ENCODE measurements at regions not wholly inside any gene's neighbourhood (a gene's known extent, or its start where the extent isn't known, plus 50 kb on each side); places are given as distances from the start of the nearest gene placed in this dataset.
"Not testable (repeated sequence)": the region's sequence is repeated elsewhere in the genome, so short reads cannot be mapped to it uniquely, and the experiment has no call there.

DNA sequence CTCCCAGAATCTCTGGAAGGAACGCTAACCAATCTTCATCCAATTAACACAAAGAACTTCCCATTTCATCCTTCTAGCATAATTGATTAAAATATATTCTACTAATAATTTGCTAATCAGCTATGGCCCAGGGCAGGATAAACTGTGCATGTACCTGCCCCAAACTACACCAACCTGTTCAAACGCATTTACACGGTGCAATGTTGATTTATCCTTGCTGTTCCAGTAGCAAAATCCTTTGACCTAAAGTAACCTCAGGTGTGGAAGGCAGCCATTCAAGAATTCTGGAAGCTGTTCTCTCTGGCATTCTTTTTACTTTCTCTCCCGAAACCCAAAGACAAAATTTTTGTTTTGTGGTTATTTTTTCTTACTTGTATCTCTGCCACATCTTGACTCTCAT, 309.4 kb downstream of the ZNF674 start:
- Mint-ChIP-seq H3K4me3 (no peak overlapping the region), H3K9me3 (no peaks in the 10 kb centered on the region), H3K27ac (no peak overlapping the region), H3K36me3 (ENCODE audit: low read depth) (no peaks in the 10 kb centered on the region), H3K27me3 (ENCODE audit: insufficient read depth) (no peaks in the 10 kb centered on the region), H3K4me1 (ENCODE audit: low read depth) (no peaks in the 10 kb centered on the region)
- intact Hi-C loops (cut with micrococcal nuclease) = no loop called here
- no peak for DNase-seq (ENCODE audit: low spot score)

DNA sequence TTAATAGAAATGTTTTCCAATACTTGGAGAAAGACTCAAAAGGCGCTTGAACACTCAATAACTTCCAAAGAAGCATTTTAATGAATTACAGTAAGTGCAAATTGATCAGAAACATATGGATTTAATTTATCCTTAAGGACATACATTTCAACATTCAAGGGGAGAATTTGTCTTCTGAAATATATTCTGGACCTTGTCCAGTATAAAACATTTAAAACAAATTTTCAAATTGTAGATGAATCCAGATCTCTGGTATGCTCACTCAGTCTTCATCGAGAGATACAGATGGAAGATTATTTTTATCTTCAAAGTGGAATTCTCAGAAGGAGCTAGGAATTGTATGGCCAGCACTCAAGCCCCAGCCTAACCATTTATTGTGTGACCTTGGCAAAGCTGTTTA, 310.4 kb downstream of the ZNF674 start:
- no peaks in the 10 kb centered on the region for H3K36me3 Mint-ChIP-seq (ENCODE audit: low read depth)
- no peak overlapping the region for H3K4me3 Mint-ChIP-seq
- H3K27ac Mint-ChIP-seq = no peak overlapping the region
- H3K4me1 Mint-ChIP-seq (ENCODE audit: low read depth) = no peaks in the 10 kb centered on the region
- H3K9me3 Mint-ChIP-seq = no peaks in the 10 kb centered on the region
- no peaks in the 10 kb centered on the region for H3K27me3 Mint-ChIP-seq (ENCODE audit: insufficient read depth)
- intact Hi-C loops (cut with micrococcal nuclease) = no loop called here
- no peak for DNase-seq (ENCODE audit: low spot score)

DNA sequence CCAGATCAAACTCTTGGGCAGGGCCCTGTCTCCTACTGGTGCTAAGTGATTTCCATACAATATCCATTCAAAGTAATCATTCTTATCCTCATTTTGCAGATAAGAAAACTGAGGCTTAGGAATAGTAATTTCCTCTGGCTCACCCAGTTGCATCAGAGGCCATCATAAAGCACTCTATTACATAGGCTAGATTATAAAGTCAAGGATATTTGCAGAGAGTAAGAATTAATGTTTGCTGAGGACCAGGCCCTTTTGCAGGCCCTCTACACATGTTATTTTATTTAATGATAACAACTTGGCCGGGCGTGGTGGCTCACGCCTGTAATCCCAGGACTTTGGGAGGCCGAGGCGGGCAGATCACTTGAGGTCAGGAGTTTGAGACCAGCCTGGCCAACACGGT, 316.8 kb downstream of the ZNF674 start:
- Mint-ChIP-seq H3K36me3 (ENCODE audit: low read depth) (no peaks in the 10 kb centered on the region), H3K4me1 (ENCODE audit: low read depth) (no peaks in the 10 kb centered on the region), H3K27ac (no peak overlapping the region), H3K4me3 (no peak overlapping the region), H3K9me3 (no peaks in the 10 kb centered on the region), H3K27me3 (ENCODE audit: insufficient read depth) (no peaks in the 10 kb centered on the region)
- DNase-seq (ENCODE audit: low spot score) = no peak
- intact Hi-C loops (cut with micrococcal nuclease) = no loop called here

DNA sequence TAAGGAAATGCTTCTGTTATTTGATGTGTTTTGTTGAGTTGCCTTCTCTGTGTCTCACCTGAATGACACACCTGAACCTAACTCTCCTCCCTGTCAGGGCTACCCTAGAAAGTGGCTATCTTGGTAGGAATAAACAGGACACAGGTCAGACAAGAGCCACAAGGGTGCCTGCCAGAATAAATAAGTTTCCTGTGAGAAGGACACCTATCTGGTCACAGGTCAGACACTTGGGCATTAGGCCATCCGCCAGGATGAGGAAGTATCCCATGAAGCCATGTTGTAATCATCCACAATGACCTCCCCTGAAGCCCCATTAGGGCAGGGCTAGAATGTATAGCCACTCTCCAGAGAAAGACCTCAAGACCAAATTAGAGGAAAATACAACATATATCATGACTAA, 318.8 kb downstream of the ZNF674 start:
- Mint-ChIP-seq H3K36me3 (ENCODE audit: low read depth) (no peaks in the 10 kb centered on the region), H3K4me1 (ENCODE audit: low read depth) (no peaks in the 10 kb centered on the region), H3K27me3 (ENCODE audit: insufficient read depth) (peaks cover 1% of the 10 kb centered on the region), H3K4me3 (no peak overlapping the region), H3K9me3 (no peaks in the 10 kb centered on the region), H3K27ac (no peak overlapping the region)
- intact Hi-C loops (cut with micrococcal nuclease) = no loop called here
- no peak for DNase-seq (ENCODE audit: low spot score)

DNA sequence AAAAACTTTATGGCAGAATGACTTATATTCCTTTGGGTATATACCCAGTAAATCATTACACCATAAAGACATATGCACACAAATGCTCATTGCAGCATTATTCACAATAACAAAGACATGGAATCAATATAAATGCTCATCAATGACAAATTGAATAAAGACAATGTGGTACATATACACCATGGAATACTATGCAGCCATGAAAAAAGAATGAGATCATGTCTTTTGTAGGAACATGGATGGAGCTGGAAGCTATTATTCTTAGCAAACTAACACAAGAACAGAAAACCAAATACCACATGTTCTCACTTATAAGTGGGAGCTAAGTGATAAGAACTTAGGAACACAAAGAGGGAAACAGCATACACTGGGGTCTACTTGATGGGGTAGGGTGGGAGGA, 321.7 kb downstream of the ZNF674 start:
- DNase-seq (ENCODE audit: low spot score); H3K27me3 Mint-ChIP-seq (ENCODE audit: insufficient read depth); H3K4me3 Mint-ChIP-seq; H3K27ac Mint-ChIP-seq; H3K36me3 Mint-ChIP-seq (ENCODE audit: low read depth); H3K4me1 Mint-ChIP-seq (ENCODE audit: low read depth); intact Hi-C loops (cut with micrococcal nuclease); H3K9me3 Mint-ChIP-seq: not testable (repeated sequence)

DNA sequence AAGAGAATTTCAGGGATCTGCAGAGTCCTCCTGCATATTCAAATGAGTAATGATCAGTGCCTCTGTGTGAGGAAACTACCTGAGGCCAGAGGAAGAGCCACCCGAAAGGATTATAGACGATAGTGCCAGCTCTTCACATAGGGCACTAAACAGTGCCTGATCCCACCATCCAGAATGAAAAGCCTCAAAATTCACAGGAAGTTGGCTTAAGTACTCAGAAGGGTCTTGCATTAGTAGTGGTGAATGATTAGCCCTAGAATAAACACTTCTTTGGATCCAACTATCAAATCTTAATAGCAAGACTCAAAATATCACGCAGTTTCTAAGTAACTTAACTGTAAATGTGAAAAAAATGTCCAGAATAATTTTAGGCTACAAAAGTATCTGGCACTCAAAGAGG, 324.4 kb downstream of the ZNF674 start:
- H3K36me3 Mint-ChIP-seq (ENCODE audit: low read depth) = no peaks in the 10 kb centered on the region
- no peaks in the 10 kb centered on the region for H3K4me1 Mint-ChIP-seq (ENCODE audit: low read depth)
- intact Hi-C loops (cut with micrococcal nuclease) = no loop called here
- no peak overlapping the region for H3K4me3 Mint-ChIP-seq
- peaks cover 1% of the 10 kb centered on the region for H3K27me3 Mint-ChIP-seq (ENCODE audit: insufficient read depth)
- no peak overlapping the region for H3K27ac Mint-ChIP-seq
- DNase-seq (ENCODE audit: low spot score) = no peak
- H3K9me3 Mint-ChIP-seq = no peaks in the 10 kb centered on the region

DNA sequence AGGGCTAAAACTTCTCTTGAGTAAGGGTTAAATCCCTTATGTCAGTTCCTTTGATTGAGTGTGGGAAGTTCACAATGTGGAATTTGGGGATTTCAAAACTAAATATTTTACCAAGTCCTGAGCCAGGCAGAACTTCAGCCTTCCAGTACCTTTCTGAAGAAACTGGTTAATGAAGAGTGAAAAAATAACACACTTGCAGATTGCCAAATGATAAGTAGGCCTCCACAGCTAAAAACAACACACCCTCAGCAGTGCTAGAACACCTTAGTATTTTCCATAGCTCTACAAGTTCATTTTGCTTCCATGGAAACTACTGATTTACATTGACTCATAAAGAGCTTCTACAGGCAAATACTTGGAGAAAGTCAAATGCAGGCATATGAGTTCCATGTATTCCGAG, 326.8 kb downstream of the ZNF674 start:
- DNase-seq (ENCODE audit: low spot score) = no peak
- Mint-ChIP-seq H3K4me1 (ENCODE audit: low read depth) (no peaks in the 10 kb centered on the region), H3K36me3 (ENCODE audit: low read depth) (no peaks in the 10 kb centered on the region), H3K27me3 (ENCODE audit: insufficient read depth) (peaks cover 1% of the 10 kb centered on the region), H3K9me3 (no peaks in the 10 kb centered on the region), H3K27ac (no peak overlapping the region), H3K4me3 (no peak overlapping the region)
- intact Hi-C loops (cut with micrococcal nuclease) = no loop called here

DNA sequence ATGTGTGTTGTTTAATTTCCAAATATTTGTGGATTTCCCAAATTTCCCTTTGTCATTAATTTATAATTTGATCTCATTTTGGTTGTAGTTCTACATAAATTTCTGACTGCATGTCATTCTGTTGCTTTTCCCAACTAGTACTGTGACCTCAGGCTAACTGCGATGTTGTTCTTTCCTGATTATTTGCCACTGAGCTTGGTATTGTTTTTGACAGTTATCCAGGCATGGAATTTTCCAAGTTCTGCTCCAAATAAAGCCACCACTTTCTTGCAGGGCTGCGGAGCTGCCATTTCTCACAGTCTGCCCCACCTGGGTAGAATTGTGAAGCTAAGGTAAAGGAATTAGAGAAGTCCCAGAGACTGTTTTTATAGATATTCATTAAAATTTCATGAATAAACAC, 328.8 kb downstream of the ZNF674 start:
- no peak overlapping the region for H3K4me3 Mint-ChIP-seq
- DNase-seq (ENCODE audit: low spot score) = no peak
- no peaks in the 10 kb centered on the region for H3K36me3 Mint-ChIP-seq (ENCODE audit: low read depth)
- H3K27ac Mint-ChIP-seq = no peak overlapping the region
- H3K27me3 Mint-ChIP-seq (ENCODE audit: insufficient read depth) = no peaks in the 10 kb centered on the region
- H3K4me1 Mint-ChIP-seq (ENCODE audit: low read depth) = no peaks in the 10 kb centered on the region
- intact Hi-C loops (cut with micrococcal nuclease) = no loop called here
- H3K9me3 Mint-ChIP-seq = no peaks in the 10 kb centered on the region

DNA sequence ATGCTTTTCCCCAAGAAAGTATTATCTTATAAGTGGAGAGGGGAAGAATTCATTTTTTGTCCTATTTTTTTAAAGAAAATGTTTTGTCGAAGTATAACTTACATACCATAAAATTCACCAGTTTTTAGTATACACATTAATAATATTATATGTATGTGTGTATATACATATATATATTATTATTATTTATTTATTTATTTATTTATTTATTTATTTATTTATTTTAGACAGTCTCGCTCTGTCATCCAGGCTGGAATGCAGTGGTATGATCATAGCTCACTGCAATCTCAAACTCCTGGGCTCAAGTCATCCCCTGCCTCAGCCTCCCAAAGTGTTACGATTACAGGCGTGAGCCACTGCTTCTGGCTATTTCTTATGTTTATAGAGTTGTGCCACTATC, 334.1 kb downstream of the ZNF674 start:
- no peak for DNase-seq (ENCODE audit: low spot score)
- H3K4me1 Mint-ChIP-seq (ENCODE audit: low read depth) = peaks cover 16% of the 10 kb centered on the region
- no peak overlapping the region for H3K4me3 Mint-ChIP-seq
- no peak overlapping the region for H3K27ac Mint-ChIP-seq
- intact Hi-C loops (cut with micrococcal nuclease) = no loop called here
- H3K27me3 Mint-ChIP-seq (ENCODE audit: insufficient read depth) = peaks cover 2% of the 10 kb centered on the region
- H3K36me3 Mint-ChIP-seq (ENCODE audit: low read depth) = no peaks in the 10 kb centered on the region
- H3K9me3 Mint-ChIP-seq = no peaks in the 10 kb centered on the region

DNA sequence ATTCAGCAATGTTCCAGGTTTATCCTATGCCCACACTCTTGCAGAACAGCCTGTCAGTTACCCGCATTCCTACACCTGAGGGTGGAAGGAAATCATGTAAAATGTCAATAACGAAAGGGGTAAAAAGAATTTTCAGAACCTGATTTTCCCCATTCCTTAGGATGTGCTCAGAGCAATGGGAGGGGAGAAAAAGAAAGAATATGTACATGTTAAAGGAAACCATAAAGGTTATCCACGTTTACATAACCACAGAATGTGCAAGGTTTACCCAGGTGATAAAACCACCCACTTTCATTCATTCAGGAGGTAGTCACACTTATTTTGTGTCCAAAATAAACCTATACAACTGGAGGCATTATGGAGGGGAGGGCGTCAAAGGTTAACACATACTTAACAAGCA, 335.5 kb downstream of the ZNF674 start:
- peaks cover 2% of the 10 kb centered on the region for H3K27me3 Mint-ChIP-seq (ENCODE audit: insufficient read depth)
- no peak for DNase-seq (ENCODE audit: low spot score)
- H3K27ac Mint-ChIP-seq = no peak overlapping the region
- H3K4me1 Mint-ChIP-seq (ENCODE audit: low read depth) = peaks cover 22% of the 10 kb centered on the region
- H3K9me3 Mint-ChIP-seq = no peaks in the 10 kb centered on the region
- intact Hi-C loops (cut with micrococcal nuclease) = loop anchor here (10.0 kb wide), 2 partner anchors 115 to 165 kb away; no protein-coding TSS in a partner anchor
- no peak overlapping the region for H3K4me3 Mint-ChIP-seq
- H3K36me3 Mint-ChIP-seq (ENCODE audit: low read depth) = no peaks in the 10 kb centered on the region

DNA sequence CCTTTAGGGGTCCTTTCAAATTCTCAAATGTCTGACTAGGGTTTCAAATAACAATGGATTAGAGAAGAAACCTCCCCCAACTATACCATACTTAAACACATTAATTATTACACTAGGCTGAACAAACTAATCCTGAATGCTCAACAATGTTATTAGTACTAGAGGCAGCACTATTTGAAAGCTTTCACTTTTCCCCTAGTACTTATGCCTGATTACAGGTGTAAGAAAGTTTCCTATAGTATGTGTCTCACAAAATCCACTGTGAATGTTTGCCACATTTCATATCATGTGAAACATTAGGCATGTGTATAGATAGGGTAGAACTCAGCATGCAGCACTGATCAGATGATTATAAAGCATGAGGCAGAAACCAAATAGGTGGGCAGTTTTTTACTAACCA, 336.2 kb downstream of the ZNF674 start:
- no peak for DNase-seq (ENCODE audit: low spot score)
- H3K9me3 Mint-ChIP-seq = no peaks in the 10 kb centered on the region
- intact Hi-C loops (cut with micrococcal nuclease) = loop anchor here (10.0 kb wide), 2 partner anchors 116 to 166 kb away; no protein-coding TSS in a partner anchor

DNA sequence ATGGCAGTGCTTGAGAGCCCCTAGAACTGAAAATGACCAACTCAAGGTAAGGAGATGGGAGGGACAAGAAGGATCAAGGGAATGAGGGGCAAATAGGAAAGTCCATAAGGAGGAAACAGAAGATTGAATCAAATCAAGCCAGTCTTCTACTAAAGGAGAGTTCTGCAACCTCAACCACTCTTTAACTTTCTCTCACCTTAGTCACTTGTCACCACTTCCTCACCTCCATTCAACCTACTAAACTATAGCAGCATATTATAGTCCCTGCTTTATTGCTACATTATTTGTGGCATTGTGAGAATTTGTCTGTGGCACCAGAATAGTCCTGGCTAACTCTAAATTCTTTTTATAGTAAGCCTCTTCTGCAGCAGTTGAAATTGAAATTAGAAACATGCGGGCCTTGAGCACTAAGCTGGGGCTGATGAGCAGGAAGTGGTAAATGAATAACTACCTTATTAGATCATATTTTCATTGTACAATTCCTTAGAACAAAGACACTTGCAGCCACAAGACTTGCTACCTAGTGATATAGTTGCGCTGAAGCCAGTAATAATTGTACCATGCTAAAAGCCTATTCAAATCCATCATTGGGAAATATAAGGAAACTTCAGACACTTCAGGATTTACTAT, 336.9 kb downstream of the ZNF674 start:
- no peaks in the 10 kb centered on the region for H3K36me3 Mint-ChIP-seq (ENCODE audit: low read depth)
- DNase-seq (ENCODE audit: low spot score) = no peak
- no peaks in the 10 kb centered on the region for H3K9me3 Mint-ChIP-seq
- H3K4me3 Mint-ChIP-seq = no peak overlapping the region
- H3K27ac Mint-ChIP-seq = no peak overlapping the region
- peaks cover 2% of the 10 kb centered on the region for H3K27me3 Mint-ChIP-seq (ENCODE audit: insufficient read depth)
- intact Hi-C loops (cut with micrococcal nuclease) = loop anchor here (10.0 kb wide), 2 partner anchors 116 to 166 kb away; no protein-coding TSS in a partner anchor
- H3K4me1 Mint-ChIP-seq (ENCODE audit: low read depth) = peaks cover 25% of the 10 kb centered on the region

More for the DNA sequence above, 336.2 kb downstream of the ZNF674 start:
- no peak overlapping the region for H3K27ac Mint-ChIP-seq
- H3K36me3 Mint-ChIP-seq (ENCODE audit: low read depth) = no peaks in the 10 kb centered on the region
- H3K4me3 Mint-ChIP-seq = no peak overlapping the region
- peaks cover 25% of the 10 kb centered on the region for H3K4me1 Mint-ChIP-seq (ENCODE audit: low read depth)
- H3K27me3 Mint-ChIP-seq (ENCODE audit: insufficient read depth) = peaks cover 2% of the 10 kb centered on the region

DNA sequence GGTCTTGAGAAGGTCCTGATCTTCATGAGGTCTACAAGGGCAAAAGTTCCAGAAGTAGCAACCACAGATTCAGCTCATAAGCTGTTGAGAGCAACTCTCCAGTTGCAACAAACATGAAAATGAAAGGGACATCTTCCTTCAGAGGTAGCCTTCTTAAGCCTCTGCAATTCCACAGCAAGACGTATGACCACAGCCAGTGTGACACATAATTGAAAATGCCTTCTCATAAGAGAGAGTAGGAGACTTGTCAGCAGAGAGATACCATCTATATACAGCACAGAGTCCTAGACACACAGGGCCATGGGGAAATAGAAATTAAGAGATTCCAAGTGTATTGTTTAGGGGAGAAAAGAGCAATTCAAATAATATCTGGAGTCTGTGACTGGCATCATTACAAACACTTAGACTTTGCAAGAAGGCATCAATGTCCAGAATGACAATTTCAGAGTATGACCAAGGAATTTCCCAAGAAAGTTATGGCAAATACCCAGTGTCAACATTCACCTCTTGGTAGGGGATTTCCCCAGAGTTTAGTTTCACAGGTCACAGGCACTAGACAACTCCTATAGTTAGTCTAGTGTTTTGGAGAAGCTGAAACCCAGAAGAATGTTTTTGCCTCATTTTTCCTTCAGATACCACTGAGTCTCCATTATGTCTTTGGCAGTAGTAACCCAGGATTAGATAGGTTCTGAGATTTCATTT, 340.3 kb downstream of the ZNF674 start:
- no peak for DNase-seq (ENCODE audit: low spot score)
- intact Hi-C loops (cut with micrococcal nuclease) = loop anchor here (10.0 kb wide), 2 partner anchors 120 to 170 kb away; no protein-coding TSS in a partner anchor
- peaks cover 22% of the 10 kb centered on the region for H3K4me1 Mint-ChIP-seq (ENCODE audit: low read depth)
- H3K36me3 Mint-ChIP-seq (ENCODE audit: low read depth) = no peaks in the 10 kb centered on the region
- H3K4me3 Mint-ChIP-seq = no peak overlapping the region
- H3K27me3 Mint-ChIP-seq (ENCODE audit: insufficient read depth) = peaks cover under 1% of the 10 kb centered on the region
- H3K9me3 Mint-ChIP-seq = no peaks in the 10 kb centered on the region
- no peak overlapping the region for H3K27ac Mint-ChIP-seq

Data from activated T-helper 1 cell treated with anti-CD3 and anti-CD28 coated beads, Interleukin-12 subunit alpha, Interleukin-12 subunit beta, Interleukin-2, Interleukin-4 antibody, amounts not matched to agents 30 ng/mL and 10 ng/mL and 1 ng/mL, durations not matched to agents 14 hours and 24 hours and 36 hours (primary cell).